IPS-15b (cell line): ENCODE measurements at regions not wholly inside any gene's neighbourhood (a gene's known extent, or its start where the extent isn't known, plus 50 kb on each side); places are given as distances from the start of the nearest gene placed in this dataset.

Experiments used
- H3K27me3 ChIP-seq: one replicate; pipeline ENCODE4 v1.6.1; 2013; ENCODE audit warnings: low read length; ENCODE audit not compliant: control insufficient read depth, insufficient read depth
- H3K36me3 ChIP-seq: one replicate; pipeline ENCODE4 v1.6.1; 2013; ENCODE audit warnings: low read length; ENCODE audit not compliant: control insufficient read depth, insufficient read depth
- H3K4me1 ChIP-seq: one replicate; pipeline ENCODE4 v1.6.1; 2013; ENCODE audit warnings: mild to moderate bottlenecking, low read length; ENCODE audit not compliant: control insufficient read depth, insufficient read depth
- H3K4me3 ChIP-seq: one replicate; pipeline ENCODE4 v1.5.1; 2013; ENCODE audit warnings: low read depth, low read length
- H3K9ac ChIP-seq: one replicate; pipeline ENCODE4 v1.6.1; 2013; ENCODE audit warnings: low read depth, mild to moderate bottlenecking, low read length
- H3K9me3 ChIP-seq: one replicate; pipeline ENCODE4 v1.6.1; 2013; ENCODE audit warnings: mild to moderate bottlenecking, low read length; ENCODE audit not compliant: control insufficient read depth, insufficient read depth

- Histone ChIP-seq H3K9me3 (no peaks in the 10 kb centered on the region), H3K36me3 (no peaks in the 10 kb centered on the region), H3K9ac (no peak overlapping the region), H3K4me3 (no peak overlapping the region), H3K4me1 (peaks cover 6% of the 10 kb centered on the region), H3K27me3 (no peaks in the 10 kb centered on the region)
These were observed 149.3 kb upstream of the GLRA2 start for GRCh38 chrX:14380044-14380443.

GRCh38 chrX:14377427-14377826 is 151.9 kb upstream of the GLRA2 start:
- H3K4me1 ChIP-seq: peaks cover 6% of the 10 kb centered on the region
- no peaks in the 10 kb centered on the region for H3K36me3 ChIP-seq
- H3K9ac ChIP-seq: no peak overlapping the region
- no peaks in the 10 kb centered on the region for H3K27me3 ChIP-seq
- no peak overlapping the region for H3K4me3 ChIP-seq
- no peaks in the 10 kb centered on the region for H3K9me3 ChIP-seq

DNA sequence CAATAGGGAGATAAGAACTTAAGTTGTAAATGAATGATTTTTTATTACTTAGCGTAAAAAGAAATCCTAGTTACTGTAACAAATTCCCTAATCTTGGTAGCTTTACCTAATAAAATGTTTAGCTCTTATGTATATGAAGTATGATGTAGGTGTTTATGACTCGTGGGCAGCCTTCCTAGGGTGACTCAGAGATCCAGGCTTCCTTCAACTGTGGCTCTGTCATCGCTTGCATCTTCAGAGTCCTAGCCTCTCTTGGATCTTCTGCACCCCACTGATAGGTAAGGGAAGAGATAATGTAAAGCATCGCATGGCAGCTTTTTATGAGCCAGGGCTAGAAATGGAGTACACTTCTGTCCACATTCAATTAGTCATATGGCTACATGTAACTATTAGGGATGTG is 165.6 kb upstream of the GLRA2 start:
- H3K4me1 ChIP-seq: peaks cover 27% of the 10 kb centered on the region
- H3K27me3 ChIP-seq: no peaks in the 10 kb centered on the region
- no peak overlapping the region for H3K4me3 ChIP-seq
- no peaks in the 10 kb centered on the region for H3K9me3 ChIP-seq
- no peak overlapping the region for H3K9ac ChIP-seq
- H3K36me3 ChIP-seq: no peaks in the 10 kb centered on the region

DNA sequence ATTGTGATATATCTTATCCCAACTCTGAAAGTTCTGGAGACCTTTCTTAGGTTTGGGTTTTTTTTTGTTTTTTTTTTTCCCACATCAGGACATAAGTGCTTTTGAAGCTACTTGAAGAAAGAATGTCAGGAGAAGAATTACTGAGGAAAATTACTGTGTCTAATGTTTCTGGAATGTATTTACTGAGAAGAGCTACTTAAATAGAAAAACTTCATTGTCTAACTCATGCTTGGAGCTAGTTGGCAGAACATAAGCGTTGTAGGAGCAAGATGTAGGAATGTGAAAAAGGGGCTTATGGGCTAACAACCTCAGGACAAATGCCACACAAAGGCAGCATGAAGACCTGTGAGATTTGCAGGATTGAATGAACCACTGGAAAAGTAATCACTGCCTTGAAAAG is 166.6 kb upstream of the GLRA2 start:
- Histone ChIP-seq H3K4me3 (no peak overlapping the region), H3K27me3 (no peaks in the 10 kb centered on the region), H3K9ac (no peak overlapping the region), H3K36me3 (no peaks in the 10 kb centered on the region), H3K4me1 (peaks cover 27% of the 10 kb centered on the region), H3K9me3 (no peaks in the 10 kb centered on the region)

DNA sequence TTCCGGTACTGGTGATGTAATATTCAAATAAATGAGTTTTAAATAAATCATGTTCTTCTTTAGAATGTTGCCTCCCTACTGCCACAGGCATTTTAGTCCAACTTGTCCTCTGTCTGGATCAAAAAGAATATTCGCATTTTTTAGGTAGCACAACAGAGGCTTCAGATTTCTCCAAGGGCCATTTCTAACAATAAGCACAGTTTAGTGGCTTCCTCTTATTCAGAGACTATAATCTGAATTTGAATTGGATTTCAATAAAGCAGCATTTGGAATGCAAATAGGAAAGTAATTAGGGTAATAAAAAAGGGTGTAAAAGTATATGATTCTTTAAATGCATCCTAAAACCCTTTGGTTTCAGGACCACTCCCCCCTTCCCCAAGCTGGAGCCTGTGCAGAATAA is 167.9 kb upstream of the GLRA2 start:
- Histone ChIP-seq H3K27me3 (no peaks in the 10 kb centered on the region), H3K4me1 (peaks cover 27% of the 10 kb centered on the region), H3K9me3 (no peaks in the 10 kb centered on the region), H3K9ac (no peak overlapping the region), H3K36me3 (no peaks in the 10 kb centered on the region), H3K4me3 (no peak overlapping the region)

GRCh38 chrX:14359727-14360126 is 169.6 kb upstream of the GLRA2 start:
- H3K9ac ChIP-seq: no peak overlapping the region
- no peaks in the 10 kb centered on the region for H3K36me3 ChIP-seq
- peaks cover 25% of the 10 kb centered on the region for H3K4me1 ChIP-seq
- H3K27me3 ChIP-seq: no peaks in the 10 kb centered on the region
- H3K4me3 ChIP-seq: no peak overlapping the region
- H3K9me3 ChIP-seq: no peaks in the 10 kb centered on the region

DNA sequence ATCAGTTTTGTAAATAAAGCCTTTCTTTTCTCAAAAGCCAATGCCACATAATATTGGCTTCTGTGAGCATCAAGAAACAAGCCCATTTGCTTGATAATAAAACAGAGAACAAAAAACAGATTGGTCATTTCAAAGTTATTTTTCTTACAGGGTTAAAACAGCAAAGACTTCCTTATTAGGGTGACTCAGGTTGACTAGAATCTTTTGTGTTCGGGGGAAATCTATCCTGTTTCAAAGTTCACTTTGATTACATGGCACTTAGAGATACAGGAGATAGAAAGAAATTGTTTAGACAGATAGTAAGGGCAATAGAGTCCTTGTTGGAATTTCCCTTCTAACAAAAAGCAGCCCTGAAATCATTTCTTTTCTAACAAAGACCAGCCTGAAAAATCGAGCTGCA is 170.0 kb upstream of the GLRA2 start:
- no peaks in the 10 kb centered on the region for H3K9me3 ChIP-seq
- no peak overlapping the region for H3K9ac ChIP-seq
- peaks cover 21% of the 10 kb centered on the region for H3K4me1 ChIP-seq
- no peak overlapping the region for H3K4me3 ChIP-seq
- no peaks in the 10 kb centered on the region for H3K36me3 ChIP-seq
- no peaks in the 10 kb centered on the region for H3K27me3 ChIP-seq

GRCh38 chrX:14357314-14357713 is 172.0 kb upstream of the GLRA2 start:
- H3K27me3 ChIP-seq: no peaks in the 10 kb centered on the region
- no peak overlapping the region for H3K9ac ChIP-seq
- peaks cover 20% of the 10 kb centered on the region for H3K4me1 ChIP-seq
- no peaks in the 10 kb centered on the region for H3K9me3 ChIP-seq
- no peak overlapping the region for H3K4me3 ChIP-seq
- no peaks in the 10 kb centered on the region for H3K36me3 ChIP-seq

DNA sequence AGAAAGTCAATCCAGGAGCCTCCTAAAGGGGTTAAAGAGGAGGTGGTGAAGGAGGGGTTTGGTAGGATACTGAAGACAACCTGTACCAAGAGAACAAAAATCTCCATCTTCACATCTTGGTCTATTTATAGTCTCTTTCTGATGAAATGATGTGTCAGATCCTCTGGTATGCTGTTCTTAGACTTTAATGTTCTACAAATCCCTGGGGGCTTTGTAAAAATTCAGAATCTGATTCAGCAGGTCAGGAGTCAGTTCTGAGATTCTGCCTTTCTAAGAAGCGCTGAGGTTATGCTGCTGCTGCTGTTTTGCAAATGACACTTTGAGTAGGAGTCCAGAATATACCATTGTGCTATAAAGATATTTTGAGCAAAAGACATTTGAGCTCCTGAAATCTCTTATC is 172.9 kb upstream of the GLRA2 start:
- H3K36me3 ChIP-seq: no peaks in the 10 kb centered on the region
- no peaks in the 10 kb centered on the region for H3K27me3 ChIP-seq
- no peak overlapping the region for H3K9ac ChIP-seq
- peaks cover 20% of the 10 kb centered on the region for H3K4me1 ChIP-seq
- H3K9me3 ChIP-seq: no peaks in the 10 kb centered on the region
- H3K4me3 ChIP-seq: no peak overlapping the region

GRCh38 chrX:14355556-14355955 is 173.8 kb upstream of the GLRA2 start:
- Histone ChIP-seq H3K4me3 (no peak overlapping the region), H3K36me3 (no peaks in the 10 kb centered on the region), H3K27me3 (no peaks in the 10 kb centered on the region), H3K9ac (no peak overlapping the region), H3K9me3 (no peaks in the 10 kb centered on the region), H3K4me1 (peaks cover 15% of the 10 kb centered on the region)

DNA sequence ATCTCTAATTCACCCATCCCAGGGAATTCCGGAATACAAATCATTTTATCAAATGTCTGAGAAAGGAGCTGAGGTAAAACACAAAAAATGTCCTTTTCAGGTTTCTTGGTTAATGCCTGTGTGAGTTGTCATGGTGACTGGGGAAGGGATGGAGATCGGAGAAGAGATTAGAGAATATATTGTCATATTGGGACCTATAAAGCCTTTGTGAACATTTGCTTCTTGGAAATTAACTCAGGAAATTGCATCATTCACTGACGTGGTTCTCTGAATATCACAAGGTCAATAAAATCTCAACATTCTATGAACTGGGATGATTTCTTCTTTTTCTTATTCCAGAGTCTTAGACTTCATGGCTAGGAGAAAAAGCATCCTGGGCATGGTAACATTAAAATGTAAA is 174.8 kb upstream of the GLRA2 start:
- peaks cover 14% of the 10 kb centered on the region for H3K4me1 ChIP-seq
- H3K9me3 ChIP-seq: no peaks in the 10 kb centered on the region
- no peaks in the 10 kb centered on the region for H3K36me3 ChIP-seq
- H3K4me3 ChIP-seq: no peak overlapping the region
- H3K27me3 ChIP-seq: no peaks in the 10 kb centered on the region
- H3K9ac ChIP-seq: no peak overlapping the region

- Histone ChIP-seq H3K4me1 (peaks cover 9% of the 10 kb centered on the region), H3K27me3 (no peaks in the 10 kb centered on the region), H3K4me3 (no peak overlapping the region), H3K9me3 (no peaks in the 10 kb centered on the region), H3K9ac (no peak overlapping the region), H3K36me3 (no peaks in the 10 kb centered on the region)
These were observed 176.8 kb upstream of the GLRA2 start for GRCh38 chrX:14352511-14352910.
